CD4-positive, alpha-beta memory T cell (primary cell): ENCODE measurements at regions not wholly inside any gene's neighbourhood (a gene's known extent, or its start where the extent isn't known, plus 50 kb on each side); places are given as distances from the start of the nearest gene placed in this dataset.
A peak's percentile ranks its signal among the peaks of the same experiment; 100 is the strongest.

Source experiments
- CTCF ChIA-PET: fragments of 350-600 bp; sonication (Branson Sonifier 250); formaldehyde crosslinking; loops from one replicate; lab custom pipeline; 2021; ENCODE audit warnings: inconsistent platforms; ENCODE audit not compliant: partially characterized antibody; lab: Charles Lee
- POLR2A ChIA-PET: fragments of 350-600 bp; sonication (Branson Sonifier 250); formaldehyde crosslinking; loops from one replicate; lab custom pipeline; 2021; ENCODE audit not compliant: partially characterized antibody; lab: Charles Lee
- DNase-seq, 5 donors: peaks; one replicate each; pipeline versions ENCODE4 v3.0.0 to v3.0.0-alpha.2; 2020 to 2022; ENCODE audit warnings: mixed read lengths in 1 of 5
- H3K27ac ChIP-seq: one replicate; pipeline ENCODE4 v1.7.0; 2013; ENCODE audit warnings: low read depth, low read length
- H3K27me3 ChIP-seq: 2 replicates; pipeline ENCODE4 v1.7.0; 2013; ENCODE audit warnings: mild to moderate bottlenecking, low read length, moderate library complexity; ENCODE audit not compliant: insufficient read depth
- H3K36me3 ChIP-seq: 2 replicates; pipeline ENCODE4 v1.7.0; 2013; ENCODE audit warnings: mild to moderate bottlenecking, low read length, moderate library complexity; ENCODE audit not compliant: insufficient read depth
- H3K4me1 ChIP-seq: 2 replicates; pipeline ENCODE4 v1.7.0; 2013; ENCODE audit warnings: mild to moderate bottlenecking, low read length, moderate library complexity; ENCODE audit not compliant: insufficient read depth
- H3K4me3 ChIP-seq, 2 donors: one replicate each; pipeline ENCODE4 v1.7.0; 2013; ENCODE audit warnings: low read length in 2 of 2, mild to moderate bottlenecking in 1 of 2
- H3K9me3 ChIP-seq, 2 donors: one replicate each; pipeline ENCODE4 v1.7.0; 2013; ENCODE audit warnings: low read length in 2 of 2, control low read depth in 1 of 2; ENCODE audit not compliant: control insufficient read depth in 1 of 2
- H3K27ac Mint-ChIP-seq, 7 donors: one replicate each; pipeline ENCODE4 v1.8.0; 2020 to 2021; ENCODE audit warnings: mixed read lengths in 7 of 7, mild to moderate bottlenecking in 6 of 7, inconsistent platforms in 3 of 7, moderate library complexity in 3 of 7
- H3K27me3 Mint-ChIP-seq, 2 donors: one replicate each; pipeline ENCODE4 v1.8.0; 2020 to 2021; ENCODE audit warnings: mixed read lengths in 2 of 2
- H3K36me3 Mint-ChIP-seq, 2 donors: one replicate each; pipeline ENCODE4 v1.8.0; 2020 to 2021; ENCODE audit warnings: mixed read lengths in 2 of 2, inconsistent platforms in 1 of 2, mild to moderate bottlenecking in 1 of 2
- H3K4me1 Mint-ChIP-seq, 4 donors: one replicate each; pipeline ENCODE4 v1.8.0; 2020 to 2021; ENCODE audit warnings: mixed read lengths in 4 of 4, mild to moderate bottlenecking in 1 of 4
- H3K4me3 Mint-ChIP-seq, 8 donors: one replicate each; pipeline ENCODE4 v1.8.0; 2020 to 2021; ENCODE audit warnings: mixed read lengths in 8 of 8, mild to moderate bottlenecking in 7 of 8, moderate library complexity in 6 of 8, inconsistent platforms in 3 of 8
- H3K9me3 Mint-ChIP-seq, 8 donors: one replicate each; pipeline ENCODE4 v1.8.0; 2020 to 2021; ENCODE audit warnings: mixed read lengths in 8 of 8, mild to moderate bottlenecking in 5 of 8, inconsistent platforms in 3 of 8, moderate library complexity in 1 of 8
- intact Hi-C: fragments of 100-400 bp; cut with micrococcal nuclease; formaldehyde crosslinking; loops from one replicate; pipeline ENCODE4 v1.15.1; 2023

- ChIA-PET CTCF (no interaction called here), POLR2A (no interaction called here)
- Mint-ChIP-seq H3K9me3 (peaks cover 0 to 2% (median 0%) of the 10 kb centered on the region in 8 donors), H3K4me3 (no peak overlapping the region), H3K4me1 (no peaks in the 10 kb centered on the region), H3K36me3 (no peaks in the 10 kb centered on the region), H3K27me3 (no peaks in the 10 kb centered on the region), H3K27ac (peak overlapping the region in 1 of 7 donors; percentile 26)
- no peaks in the 10 kb centered on the region for H3K9me3 ChIP-seq
- no peaks in the 10 kb centered on the region for H3K4me1 ChIP-seq
- H3K36me3 ChIP-seq: no peaks in the 10 kb centered on the region
- no peak overlapping the region for H3K4me3 ChIP-seq
- no peaks in the 10 kb centered on the region for H3K27me3 ChIP-seq
- intact Hi-C loops: no loop called here
- no peak for DNase-seq
- H3K27ac ChIP-seq: no peak overlapping the region
Observed at GRCh38 chr3:134742202-134742601, 52.9 kb upstream of the EPHB1 start.

DNA sequence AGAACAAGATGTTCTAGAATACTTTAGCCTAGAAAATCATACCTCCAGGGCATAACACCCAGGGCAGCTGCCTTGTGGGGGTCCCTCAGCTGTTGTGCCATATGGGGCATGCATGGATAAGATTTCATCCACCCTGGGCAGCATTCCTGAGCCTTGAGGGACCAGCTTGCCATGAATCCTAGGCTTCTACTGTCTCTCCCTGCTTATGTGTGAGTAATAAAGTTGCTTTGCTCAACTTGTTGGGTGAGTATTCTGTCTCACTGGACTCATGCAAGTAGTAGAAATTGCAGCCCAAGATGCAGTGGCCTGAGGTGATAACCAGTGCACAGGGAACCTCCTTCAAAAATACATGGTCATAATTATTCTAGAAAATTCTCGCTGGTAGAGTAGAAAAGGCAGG, 52.1 kb upstream of the EPHB1 start:
- Histone ChIP-seq H3K27me3 (no peaks in the 10 kb centered on the region), H3K4me3 (no peak overlapping the region), H3K9me3 (no peaks in the 10 kb centered on the region), H3K4me1 (no peaks in the 10 kb centered on the region), H3K27ac (no peak overlapping the region), H3K36me3 (no peaks in the 10 kb centered on the region)
- no peaks in the 10 kb centered on the region for H3K36me3 Mint-ChIP-seq
- ChIA-PET POLR2A (no interaction called here), CTCF (no interaction called here)
- intact Hi-C loops: no loop called here
- peaks cover 0 to 3% (median 0%) of the 10 kb centered on the region in 8 donors for H3K9me3 Mint-ChIP-seq
- no peak overlapping the region for H3K4me3 Mint-ChIP-seq
- DNase-seq: no peak
- H3K4me1 Mint-ChIP-seq: no peaks in the 10 kb centered on the region
- H3K27ac Mint-ChIP-seq: no peak overlapping the region
- H3K27me3 Mint-ChIP-seq: no peaks in the 10 kb centered on the region
